Tibial nerve (tissue), 4 donors: ENCODE measurements at regions not wholly inside any gene's neighbourhood (a gene's known extent, or its start where the extent isn't known, plus 50 kb on each side); places are given as distances from the start of the nearest gene placed in this dataset.

Experiments used
- DNase-seq, 2 donors: peaks; one replicate each; pipeline ENCODE4 v3.0.0-alpha.2; 2019; ENCODE audit warnings: low spot score in 2 of 2
- H3K27ac ChIP-seq, 4 donors: fragments of 200-600 bp; sonication (generic) in 3 of 4; one replicate each; pipeline ENCODE4 v1.5.1; 2017 to 2019; ENCODE audit warnings: mild to moderate bottlenecking in 1 of 4
- H3K27me3 ChIP-seq, 2 donors: fragments of 200-600 bp; sonication (generic) in 1 of 2; one replicate each; pipeline versions ENCODE4 v1.5.1 to v1.6.0; 2017 to 2019
- H3K36me3 ChIP-seq, 3 donors: fragments of 200-600 bp; sonication (generic); one replicate each; pipeline ENCODE4 v1.5.1; 2018 to 2019
- H3K4me1 ChIP-seq, 4 donors: fragments of 200-600 bp; sonication (generic) in 3 of 4; one replicate each; pipeline ENCODE4 v1.5.1; 2017 to 2019
- H3K4me3 ChIP-seq, 4 donors: fragments of 200-600 bp; sonication (generic) in 3 of 4; one replicate each; pipeline ENCODE4 v1.5.1; 2017 to 2019; ENCODE audit warnings: mild to moderate bottlenecking in 1 of 4, moderate library complexity in 1 of 4
- H3K9me3 ChIP-seq, 4 donors: fragments of 200-600 bp; sonication (generic) in 3 of 4; one replicate each; pipeline ENCODE4 v1.5.1; 2017 to 2019
- CTCF ChIP-seq, 5 experiments: fragments of 200-600 bp in 3 of 5; fragments of 450-650 bp in 2 of 5; sonication (generic) in 3 of 5; IDR thresholded peaks; one replicate each; pipeline ENCODE4 v1.5.1; 2016 to 2019; ENCODE audit warnings: antibody characterized with exemption in 5 of 5, mild to moderate bottlenecking in 3 of 5, moderate library complexity in 2 of 5
- EP300 ChIP-seq, 2 donors: sonication (generic); formaldehyde crosslinking; IDR thresholded peaks; one replicate each; pipeline ENCODE4 v1.6.1; 2017; ENCODE audit warnings: antibody characterized with exemption in 2 of 2, mild to moderate bottlenecking in 1 of 2
- POLR2A ChIP-seq, 2 donors: fragments of 450-650 bp; IDR thresholded peaks; one replicate each; pipeline ENCODE4 v1.6.1; 2017; ENCODE audit warnings: antibody characterized with exemption in 2 of 2, mild to moderate bottlenecking in 2 of 2, moderate library complexity in 2 of 2
- WGBS, 2 donors: methylation state at CpG; one replicate each; pipeline ENCODE4 v1.1.5; 2018; 5-methylcytosine and 5-hydroxymethylcytosine counted together

GRCh38 chr3:24780991-24781390 lies 286.3 kb upstream of the THRB start:
- no peaks in the 10 kb centered on the region for H3K4me1 ChIP-seq
- WGBS, 2 donors: 79 to 87% methylated on average over 2 of the region's 2 CpGs
- DNase-seq: no peak
- H3K36me3 ChIP-seq: no peaks in the 10 kb centered on the region
- no peaks in the 10 kb centered on the region for H3K27me3 ChIP-seq
- TF ChIP-seq POLR2A (IDR thresholded peaks at IDR 0.05) (no peak), CTCF (IDR thresholded peaks at IDR 0.05) (no peak), EP300 (IDR thresholded peaks at IDR 0.05) (no peak)
- H3K27ac ChIP-seq: no peak overlapping the region
- H3K4me3 ChIP-seq: no peak overlapping the region
- H3K9me3 ChIP-seq: peaks cover 0 to 18% (median 2%) of the 10 kb centered on the region in 4 donors

GRCh38 chr3:24781454-24781853 lies 286.8 kb upstream of the THRB start:
- WGBS, 2 donors: 94 to 97% methylated on average over 3 of the region's 3 CpGs
- Histone ChIP-seq H3K4me3 (no peak overlapping the region), H3K27me3 (no peaks in the 10 kb centered on the region), H3K9me3 (peaks cover 0 to 18% (median 2%) of the 10 kb centered on the region in 4 donors), H3K4me1 (no peaks in the 10 kb centered on the region), H3K36me3 (no peaks in the 10 kb centered on the region), H3K27ac (no peak overlapping the region)
- TF ChIP-seq EP300 (IDR thresholded peaks at IDR 0.05) (no peak), CTCF (IDR thresholded peaks at IDR 0.05) (no peak), POLR2A (IDR thresholded peaks at IDR 0.05) (no peak)
- no peak for DNase-seq

- Histone ChIP-seq H3K36me3 (no peaks in the 10 kb centered on the region), H3K9me3 (no peaks in the 10 kb centered on the region), H3K4me3 (no peak overlapping the region), H3K27me3 (no peaks in the 10 kb centered on the region), H3K27ac (no peak overlapping the region), H3K4me1 (no peaks in the 10 kb centered on the region)
- DNase-seq: no peak
- TF ChIP-seq POLR2A (IDR thresholded peaks at IDR 0.05) (no peak), EP300 (IDR thresholded peaks at IDR 0.05) (no peak), CTCF (IDR thresholded peaks at IDR 0.05) (no peak)
- 57 to 59% methylated on average over 4 to 5 of the region's 5 CpGs for WGBS, 2 donors
Measured at GRCh38 chr3:24793896-24794295, 299.2 kb upstream of the THRB start.

- H3K4me3 ChIP-seq: no peak overlapping the region
- H3K27ac ChIP-seq: no peak overlapping the region
- no peaks in the 10 kb centered on the region for H3K4me1 ChIP-seq
- TF ChIP-seq CTCF (IDR thresholded peaks at IDR 0.05): no peak
- TF ChIP-seq EP300 (IDR thresholded peaks at IDR 0.05): no peak
- TF ChIP-seq POLR2A (IDR thresholded peaks at IDR 0.05): no peak
- H3K9me3 ChIP-seq: no peaks in the 10 kb centered on the region
- no peak for DNase-seq
- 74 to 76% methylated on average over 2 of the region's 2 CpGs for WGBS, 2 donors
- H3K27me3 ChIP-seq: no peaks in the 10 kb centered on the region
- H3K36me3 ChIP-seq: no peaks in the 10 kb centered on the region
Measured at GRCh38 chr3:24802614-24803013, 308.0 kb upstream of the THRB start.

DNA sequence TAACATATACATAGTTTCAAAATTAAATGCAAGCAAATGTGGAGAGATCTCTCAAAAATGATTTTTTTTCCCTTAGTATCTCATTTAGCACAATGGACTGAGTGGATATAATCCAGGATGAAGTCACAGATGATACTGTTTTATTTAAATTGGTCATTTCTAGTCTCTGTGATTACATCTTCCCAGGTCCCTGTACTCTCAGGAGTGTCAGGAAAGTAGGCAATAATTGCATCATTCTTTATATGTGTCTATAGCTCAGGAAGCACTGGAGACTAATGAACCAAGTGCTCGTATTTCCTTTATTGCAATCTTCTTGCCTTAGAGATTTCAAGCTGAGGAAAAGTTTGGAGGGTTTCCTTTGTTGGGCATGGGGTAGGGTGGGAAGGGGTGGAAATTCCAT lies 309.4 kb upstream of the THRB start:
- Histone ChIP-seq H3K27me3 (no peaks in the 10 kb centered on the region), H3K4me3 (no peak overlapping the region), H3K27ac (no peak overlapping the region), H3K36me3 (no peaks in the 10 kb centered on the region), H3K4me1 (no peaks in the 10 kb centered on the region), H3K9me3 (no peaks in the 10 kb centered on the region)
- 93 to 97% methylated on average over 1 of the region's 1 CpG for WGBS, 2 donors
- DNase-seq: no peak
- TF ChIP-seq POLR2A (IDR thresholded peaks at IDR 0.05): no peak
- no peak for TF ChIP-seq EP300 (IDR thresholded peaks at IDR 0.05)
- no peak for TF ChIP-seq CTCF (IDR thresholded peaks at IDR 0.05)
